AG08396 (cell line): ENCODE measurements at regions not wholly inside any gene's neighbourhood (a gene's known extent, or its start where the extent isn't known, plus 50 kb on each side); places are given as distances from the start of the nearest gene placed in this dataset.
"Not testable (repeated sequence)": the region's sequence is repeated elsewhere in the genome, so short reads cannot be mapped to it uniquely, and the experiment has no call there.

Experiments used
- DNase-seq: peaks from one replicate; pipeline ENCODE4 v3.0.0; 2012; ENCODE audit warnings: low spot score, mixed read lengths

DNA sequence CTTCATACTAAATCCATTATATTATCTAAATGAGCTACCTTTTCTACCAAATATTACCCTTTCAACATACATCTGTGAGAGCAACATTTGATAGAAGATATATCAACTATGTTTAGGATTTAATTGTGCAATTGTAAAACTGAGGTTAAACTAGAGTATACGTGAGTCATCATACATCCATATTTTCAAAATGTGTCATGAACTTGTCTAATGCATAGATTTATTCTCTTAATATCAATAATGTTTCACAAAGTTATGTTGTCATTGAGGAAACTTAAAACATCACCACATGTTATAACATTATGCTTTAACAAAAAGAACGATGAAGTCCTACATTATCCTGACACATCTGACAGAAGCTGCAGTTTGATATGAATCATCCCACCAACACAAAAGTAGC is 645.5 kb upstream of the NOVA1 start:
- DNase-seq: no peak

DNA sequence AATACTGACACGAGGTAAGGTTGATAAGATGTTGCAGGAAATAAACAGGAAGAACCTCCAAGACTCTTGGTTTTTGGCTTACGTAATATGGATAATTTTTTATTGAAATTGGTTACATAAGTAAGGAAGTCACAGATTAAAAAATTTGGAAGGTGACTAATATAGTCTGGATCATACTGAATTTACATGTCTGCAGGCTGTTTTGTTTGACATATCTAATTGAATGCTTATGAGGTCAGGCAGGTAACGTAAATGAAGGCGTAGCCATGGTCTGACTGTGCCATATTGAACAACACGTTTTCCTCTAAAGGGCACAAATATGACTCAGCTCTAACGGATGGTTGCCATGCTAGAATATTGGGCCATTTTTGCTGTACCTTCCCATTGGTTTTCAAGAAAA is 648.1 kb upstream of the NOVA1 start:
- DNase-seq: no peak

DNA sequence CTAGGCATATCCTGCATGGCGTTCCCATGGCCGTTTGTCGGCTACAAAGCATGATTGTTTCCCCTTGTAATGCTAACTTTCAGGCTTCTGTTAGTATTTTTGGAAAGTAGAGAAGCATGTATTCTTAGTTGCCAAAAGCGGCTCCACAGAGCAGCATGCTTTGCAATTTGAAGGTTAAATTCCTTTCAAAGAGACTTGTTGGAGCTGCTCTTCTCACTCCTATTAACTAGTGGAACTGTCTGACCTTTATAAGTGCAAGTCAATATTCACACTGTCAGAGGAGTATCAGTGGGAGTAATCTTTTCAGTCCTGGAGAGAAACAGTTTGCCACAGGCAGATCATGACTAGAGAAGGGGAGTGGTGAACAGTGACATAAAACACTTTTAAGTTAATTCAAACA is 656.1 kb upstream of the NOVA1 start:
- DNase-seq: no peak

DNA sequence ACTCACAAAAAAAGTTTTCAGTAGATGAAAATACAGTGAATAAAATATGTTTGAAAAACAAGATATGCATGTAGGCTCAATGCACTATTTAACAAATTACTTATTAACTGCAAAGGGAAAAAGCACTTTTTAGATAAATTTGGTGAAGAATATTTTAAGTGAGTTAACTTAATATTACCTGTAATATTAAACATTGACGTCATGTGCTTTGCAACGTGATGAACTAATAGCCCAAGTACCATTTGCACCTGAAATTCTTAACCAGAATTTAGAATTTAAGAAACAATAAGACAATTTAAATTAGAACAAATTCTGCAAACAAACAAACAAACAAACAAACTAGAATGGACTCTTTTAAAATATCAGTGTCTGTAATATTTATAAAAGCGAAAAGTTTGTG is 659.0 kb upstream of the NOVA1 start:
- no peak for DNase-seq

DNA sequence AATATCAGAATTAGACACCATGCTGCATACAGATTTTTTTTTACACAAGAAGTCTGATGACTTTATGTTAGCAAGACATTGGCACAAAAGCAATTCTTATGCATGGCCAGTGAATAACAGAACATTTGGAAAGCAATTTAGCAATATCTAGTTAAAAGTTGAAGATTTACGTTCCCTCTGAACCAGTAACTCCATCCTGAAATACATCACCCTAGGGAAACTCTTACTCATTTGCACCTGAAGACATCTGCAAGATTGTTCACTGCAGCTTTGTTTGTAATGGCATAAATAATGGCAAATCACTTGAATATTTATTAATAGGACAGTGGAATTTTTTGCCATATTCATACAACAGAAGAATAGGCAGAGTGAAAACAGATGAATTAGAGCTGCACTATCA is 670.0 kb upstream of the NOVA1 start:
- no peak for DNase-seq

DNA sequence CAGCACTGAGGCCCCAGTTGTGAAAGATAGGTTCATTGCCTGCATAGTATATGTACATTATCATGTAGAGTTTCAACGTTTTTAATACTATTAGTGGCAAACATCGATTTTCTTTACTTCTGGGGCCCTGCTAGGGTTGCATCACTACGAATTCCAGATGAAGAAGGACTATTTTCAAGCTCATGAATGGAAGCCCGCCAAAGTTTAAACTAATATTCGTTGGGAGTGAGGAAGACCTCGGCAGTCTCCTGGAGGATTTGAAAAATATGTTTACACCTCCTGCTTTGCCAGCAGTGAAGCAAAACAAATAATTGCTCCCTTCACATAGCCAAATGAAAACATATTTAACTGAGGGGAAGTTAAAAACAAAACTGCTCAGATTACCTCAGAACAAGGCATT is 672.9 kb upstream of the NOVA1 start:
- no peak for DNase-seq

DNA sequence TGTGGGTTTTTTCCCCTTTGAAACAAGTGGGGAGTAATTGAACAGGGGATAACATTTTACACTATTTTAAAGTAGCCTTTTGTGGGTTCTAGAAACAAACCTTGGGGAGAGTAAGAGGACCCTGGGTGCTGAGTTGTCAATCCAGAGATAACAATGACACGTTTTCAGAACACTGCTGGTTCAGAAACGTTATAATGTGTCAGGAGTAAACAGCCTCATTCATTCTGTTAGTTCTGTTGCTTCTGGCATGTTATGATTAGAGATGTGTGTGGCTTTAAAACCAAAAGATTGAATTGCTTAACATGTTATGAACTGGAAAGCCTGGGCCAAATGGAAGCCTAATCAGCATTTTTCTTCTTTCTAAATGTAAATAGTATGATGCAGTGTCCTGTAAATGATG is 680.5 kb upstream of the NOVA1 start:
- DNase-seq: no peak

DNA sequence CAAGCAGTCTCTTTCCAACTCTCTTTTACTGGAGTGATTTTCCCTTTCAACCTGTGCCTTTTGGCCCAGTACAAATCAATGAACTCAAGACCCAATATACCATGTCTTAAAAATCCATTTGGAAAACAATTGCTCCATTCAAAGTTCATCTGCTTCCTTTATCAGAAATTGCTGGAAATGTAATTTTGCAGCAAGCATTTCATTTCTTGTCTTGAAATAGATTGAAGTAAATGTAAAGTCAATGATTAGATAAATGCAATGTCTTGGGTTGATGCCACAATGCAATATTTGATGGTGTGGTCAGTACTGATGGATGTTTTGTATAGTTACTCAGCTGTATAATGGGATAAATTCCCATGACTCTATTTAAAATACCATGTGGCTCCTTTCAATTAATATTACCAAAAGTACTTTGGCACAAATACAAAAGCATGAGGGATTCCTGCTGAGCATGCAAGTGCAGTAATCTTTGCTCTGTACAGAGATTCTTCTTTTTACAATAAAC is 707.7 kb upstream of the NOVA1 start:
- no peak for DNase-seq

DNA sequence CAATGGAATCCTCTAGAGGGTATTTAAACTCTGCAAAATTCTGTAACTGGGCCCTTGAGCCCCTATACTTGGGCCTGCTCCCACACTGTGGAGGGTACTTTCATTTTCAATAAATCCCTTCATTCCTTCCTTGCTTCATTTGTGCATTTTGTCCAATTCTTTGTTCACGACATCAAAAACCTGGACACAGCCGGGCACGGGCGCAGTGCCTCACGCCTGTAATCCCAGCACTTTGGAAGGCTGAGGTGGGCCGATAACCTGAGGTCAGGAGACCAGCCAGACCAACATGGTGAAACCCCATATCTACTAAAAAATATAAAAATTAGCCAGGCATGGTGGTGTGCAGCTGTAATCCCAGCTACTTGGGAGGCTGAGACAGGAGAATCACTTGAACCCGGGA is 714.9 kb upstream of the NOVA1 start:
- not testable (repeated sequence) for DNase-seq

DNA sequence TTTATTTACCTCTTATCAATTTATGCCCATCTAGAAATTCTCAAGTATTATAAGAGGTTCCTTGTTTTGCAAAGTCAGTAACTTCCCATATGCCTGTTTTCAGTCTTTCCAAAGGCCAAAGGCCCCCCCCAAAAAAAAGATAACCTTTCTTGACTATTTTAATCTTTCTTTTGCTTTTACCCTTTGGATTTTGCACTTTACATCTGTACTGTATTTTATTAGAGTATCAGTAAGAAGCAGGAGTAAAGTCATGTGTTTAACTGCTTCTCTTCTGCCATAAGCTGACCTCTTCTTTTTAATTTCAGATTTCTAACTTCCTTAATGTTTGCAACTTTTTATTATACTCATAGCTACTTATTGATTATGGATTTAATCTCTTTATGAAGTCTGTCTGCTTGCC is 716.4 kb upstream of the NOVA1 start:
- no peak for DNase-seq

DNA sequence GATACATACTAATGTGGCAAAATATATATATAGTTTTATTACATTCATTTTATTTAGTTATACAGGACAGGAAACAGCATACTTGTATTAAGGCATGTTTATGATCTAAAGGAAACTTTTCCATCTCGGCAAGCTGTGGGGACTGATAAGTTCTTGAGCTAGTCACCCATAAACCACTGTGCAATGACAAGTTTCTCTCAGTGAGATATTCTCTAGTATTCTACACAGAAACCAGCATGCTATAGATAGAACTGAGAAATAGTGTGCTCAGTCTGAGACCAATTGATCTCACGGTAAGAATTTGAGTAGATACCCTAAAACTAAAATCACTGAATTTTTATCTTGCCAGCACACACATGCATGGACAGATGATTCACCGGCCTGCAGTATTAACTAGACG is 717.6 kb upstream of the NOVA1 start:
- DNase-seq: no peak

DNA sequence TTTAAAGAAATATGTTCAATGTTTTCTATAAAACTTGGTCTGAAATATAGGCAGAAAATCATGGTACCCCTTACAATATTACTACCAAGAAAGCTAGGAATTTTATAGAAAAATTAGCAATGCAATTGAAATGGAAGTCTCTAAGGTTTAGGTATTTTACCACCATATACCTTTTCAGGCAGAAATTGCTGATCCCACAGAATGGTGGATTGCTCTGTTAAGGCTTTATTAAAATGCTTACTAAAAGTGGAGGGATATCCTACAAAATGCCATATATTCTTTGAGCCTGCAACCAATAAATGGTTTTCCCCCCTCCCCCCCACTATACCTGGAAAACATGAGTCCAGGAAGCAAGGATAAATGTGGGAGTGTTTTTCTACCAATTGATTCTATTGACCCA is 718.1 kb upstream of the NOVA1 start:
- no peak for DNase-seq

DNA sequence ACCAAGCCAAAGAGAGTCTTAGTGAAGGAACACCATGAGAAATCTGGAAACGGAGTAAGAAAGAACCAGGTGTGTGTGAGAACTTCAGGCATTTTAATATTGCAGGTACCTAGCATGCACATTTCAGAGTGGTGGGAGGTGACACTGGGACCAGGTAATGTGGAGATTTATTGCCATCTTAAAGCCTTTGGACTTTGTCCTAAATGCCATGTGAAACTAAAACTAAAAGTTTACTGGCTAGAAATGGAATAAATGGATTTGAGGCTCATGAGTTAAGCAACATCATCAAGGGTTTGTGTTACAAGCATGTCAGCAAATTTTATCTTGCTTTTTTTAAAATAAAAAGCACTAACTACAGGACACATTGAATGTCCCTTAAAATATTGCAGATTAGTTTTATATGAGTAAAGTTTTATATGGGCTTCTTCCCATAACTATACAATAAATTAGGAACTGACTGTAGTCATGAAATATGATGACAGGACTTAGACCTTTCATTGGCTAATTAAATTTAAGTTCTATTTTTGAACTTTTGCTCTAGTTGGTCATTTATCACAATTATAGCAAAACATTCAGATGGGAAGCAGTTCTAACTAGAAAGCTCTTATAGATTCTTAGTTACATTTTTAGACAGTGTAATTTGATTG is 721.1 kb upstream of the NOVA1 start:
- DNase-seq: no peak

DNA sequence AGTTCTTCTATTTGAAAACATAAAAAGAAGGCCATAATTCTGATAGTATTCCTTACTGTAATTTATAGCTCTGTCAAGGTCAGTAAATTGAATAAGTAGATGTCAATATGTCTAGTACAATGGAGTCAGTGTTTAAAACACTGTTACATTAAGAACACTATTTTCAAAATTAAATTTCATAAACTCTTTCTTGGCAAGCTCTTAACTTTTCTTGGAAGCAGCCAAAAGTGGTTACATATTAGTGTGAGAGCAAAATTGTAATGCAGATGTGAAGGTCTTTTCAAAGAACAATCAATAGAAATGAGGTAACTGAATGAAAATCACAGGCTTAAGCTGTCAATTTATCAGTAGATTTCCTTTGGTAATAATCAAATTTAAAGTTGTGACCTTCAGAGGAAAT is 722.4 kb upstream of the NOVA1 start:
- DNase-seq: no peak

DNA sequence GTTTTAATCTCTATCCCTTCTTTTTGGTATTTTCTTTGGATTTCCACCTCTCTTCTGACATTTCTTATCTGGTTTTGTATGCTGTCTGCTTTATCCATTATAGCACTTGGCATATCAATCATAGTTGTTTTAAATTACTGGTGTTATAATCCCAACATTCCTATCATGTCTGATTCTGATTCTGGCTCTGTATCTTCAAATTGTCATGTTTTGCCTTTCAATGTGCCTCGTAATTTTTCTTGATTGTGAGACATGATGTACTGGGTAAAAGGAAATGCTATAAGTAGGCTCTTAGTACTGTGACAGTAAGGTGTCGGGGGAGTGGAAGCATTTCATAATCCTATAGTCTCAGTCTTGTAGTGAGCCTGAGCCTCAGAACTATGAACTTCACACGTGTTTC is 729.3 kb upstream of the NOVA1 start:
- DNase-seq: no peak

DNA sequence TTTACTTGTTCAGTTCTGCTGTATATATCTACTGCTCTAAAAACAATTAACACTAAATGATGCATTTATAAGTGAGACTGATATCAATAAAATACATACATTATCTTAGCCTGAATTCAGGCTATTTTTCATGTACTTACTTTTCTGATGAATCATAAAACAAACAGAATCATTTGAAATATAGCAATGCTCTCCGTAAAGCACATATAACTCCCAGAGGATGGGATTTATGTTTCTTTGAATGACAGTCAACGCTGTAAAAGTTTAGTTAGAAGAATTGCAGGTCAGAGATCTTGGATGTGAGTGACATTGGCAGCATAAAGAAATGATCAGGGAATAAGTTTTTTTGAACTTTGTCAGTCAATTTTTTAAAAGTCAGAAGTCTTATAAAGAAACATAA is 740.2 kb upstream of the NOVA1 start:
- DNase-seq: no peak

DNA sequence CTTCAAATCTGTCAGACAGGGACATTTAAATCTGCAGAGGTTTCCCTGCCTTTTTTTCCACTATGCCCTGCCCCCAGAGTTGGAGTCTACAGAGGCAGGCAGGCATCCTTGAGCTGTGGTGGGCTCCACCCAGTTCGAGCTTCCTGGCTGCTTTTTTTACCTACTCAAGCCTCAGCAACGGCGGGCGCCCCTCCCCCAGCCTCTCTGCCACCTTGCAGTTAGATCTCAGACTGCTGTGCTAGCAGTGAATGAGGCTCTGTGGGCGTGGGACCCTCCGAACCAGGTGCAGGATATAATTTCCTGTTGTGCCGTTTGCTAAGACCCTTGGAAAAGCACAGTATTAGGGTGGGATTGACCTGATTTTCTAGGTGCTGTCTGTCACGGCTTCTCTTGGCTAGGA is 765.2 kb upstream of the NOVA1 start:
- DNase-seq: not testable (repeated sequence)

DNA sequence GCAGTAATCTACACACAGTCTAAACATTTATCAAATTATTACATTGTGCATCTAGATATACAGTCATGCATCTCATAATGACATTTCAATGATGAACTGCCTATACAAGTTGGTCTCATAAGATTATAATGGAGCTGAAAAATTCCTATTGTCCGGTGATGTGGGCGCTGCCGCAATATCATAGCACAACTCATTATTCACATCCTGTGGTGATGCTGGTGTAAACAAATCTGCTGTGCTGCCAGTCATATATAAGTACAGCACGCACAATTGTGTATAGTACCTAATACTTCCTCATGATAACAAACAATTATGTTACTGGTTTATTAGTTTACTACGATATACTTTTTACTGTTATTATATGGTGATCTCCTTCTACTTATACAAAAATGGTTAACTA is 768.8 kb upstream of the NOVA1 start:
- no peak for DNase-seq

DNA sequence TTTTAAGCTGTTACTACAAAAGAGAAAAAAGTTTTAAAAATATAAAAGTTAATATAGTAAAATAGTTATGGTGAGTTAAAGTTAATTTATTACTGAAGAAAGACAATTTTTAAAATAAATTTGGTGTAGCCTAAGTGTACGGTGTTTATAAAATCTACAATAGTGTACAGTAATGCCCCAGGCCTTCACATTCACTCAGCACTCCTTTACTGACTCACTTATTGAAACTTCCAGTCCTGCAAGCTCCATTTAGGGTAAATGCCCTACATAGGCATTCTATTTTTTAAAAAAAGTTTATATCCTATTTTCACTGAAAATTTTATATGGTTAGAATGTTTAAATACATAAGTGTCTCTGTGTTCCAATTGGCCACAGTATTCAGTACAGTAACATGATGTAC is 769.5 kb upstream of the NOVA1 start:
- no peak for DNase-seq

DNA sequence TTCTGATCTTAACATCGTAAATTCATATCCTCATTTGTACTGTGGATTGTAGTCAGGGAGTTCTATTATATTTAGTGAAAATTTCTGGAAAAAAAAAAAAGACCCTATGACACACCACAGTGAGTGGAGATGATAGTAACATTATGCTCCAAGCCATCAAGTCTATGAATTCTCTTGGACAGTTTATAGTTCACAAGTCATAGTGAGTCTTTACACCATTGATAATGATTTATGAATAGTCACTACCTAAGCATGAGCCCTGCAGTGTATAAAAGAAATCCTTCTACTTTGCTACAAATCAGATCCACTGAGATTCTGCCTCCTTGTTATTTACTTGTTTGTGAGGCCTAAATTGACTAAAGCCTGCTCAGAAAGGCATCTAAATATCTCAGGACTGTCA is 772.2 kb upstream of the NOVA1 start:
- no peak for DNase-seq

DNA sequence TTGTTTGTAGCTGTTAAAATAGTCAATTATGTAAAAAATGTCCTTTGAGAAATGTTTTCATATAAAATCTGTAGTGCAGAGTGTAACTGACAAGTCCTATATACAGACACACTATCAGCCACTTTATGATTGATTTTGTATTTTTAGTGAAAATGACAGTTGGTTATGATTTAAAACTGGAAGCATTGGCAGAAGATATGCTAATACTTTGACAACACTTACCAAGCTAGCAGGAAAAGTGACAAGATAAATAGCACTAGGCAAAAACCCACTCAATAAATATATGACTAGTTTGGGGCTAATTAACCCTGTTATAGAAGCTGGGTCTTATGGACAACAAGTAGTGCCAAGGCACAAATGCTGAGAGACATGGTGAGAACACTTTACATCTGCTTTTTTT is 772.9 kb upstream of the NOVA1 start:
- no peak for DNase-seq

DNA sequence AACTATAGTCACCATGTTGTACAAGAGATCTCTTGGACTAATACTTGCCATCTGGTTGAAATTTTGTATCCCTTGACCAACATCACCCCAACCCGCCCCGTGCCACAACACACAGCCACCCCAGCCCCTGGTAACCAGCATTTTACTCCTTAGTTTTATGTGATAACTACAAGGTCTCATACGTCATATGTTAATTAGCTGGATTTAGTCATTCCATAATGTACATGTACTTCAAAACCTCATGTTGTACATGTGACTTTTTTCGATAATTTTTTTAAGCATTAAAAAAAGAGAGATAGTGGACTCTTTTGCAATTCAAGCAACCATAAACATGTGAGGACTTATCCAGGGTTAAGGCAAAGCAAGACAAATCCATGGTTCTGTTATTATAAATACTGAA is 773.4 kb upstream of the NOVA1 start:
- DNase-seq: no peak

DNA sequence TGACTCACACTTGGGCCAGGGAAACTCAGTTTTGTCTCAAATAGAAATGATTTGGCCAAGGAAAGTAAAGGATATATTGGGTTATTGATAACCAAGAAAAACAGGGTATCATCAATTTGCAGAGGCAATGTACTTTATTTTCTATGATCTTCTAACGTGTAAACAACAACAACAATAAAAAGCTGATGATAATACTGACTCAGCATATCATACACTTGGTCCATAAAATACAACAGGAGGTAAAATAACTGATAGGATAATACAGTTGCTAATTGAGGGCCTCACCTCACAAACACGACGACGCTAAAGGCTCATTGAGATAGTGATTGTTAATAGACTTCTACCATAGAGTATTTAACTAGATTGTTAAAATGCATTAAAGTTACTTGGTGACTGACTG is 774.0 kb upstream of the NOVA1 start:
- no peak for DNase-seq

DNA sequence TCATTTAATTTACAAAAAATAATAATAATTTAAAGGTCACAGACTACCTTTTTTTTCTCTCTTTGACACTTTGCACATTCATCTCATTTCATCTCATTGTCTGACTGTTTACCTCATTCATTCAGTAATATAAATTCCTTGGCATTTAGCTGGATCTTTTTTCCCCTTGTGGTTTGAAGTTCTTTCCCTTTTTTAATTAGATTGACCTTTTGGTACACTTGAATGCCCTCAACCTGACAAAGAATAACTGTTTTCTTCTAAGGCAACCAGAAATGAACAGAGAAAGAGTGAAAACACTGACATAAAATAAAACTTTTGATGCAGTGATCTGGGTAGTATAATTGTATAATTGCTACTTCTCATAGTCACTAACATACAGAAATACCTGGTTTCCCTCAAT is 774.9 kb upstream of the NOVA1 start:
- no peak for DNase-seq

DNA sequence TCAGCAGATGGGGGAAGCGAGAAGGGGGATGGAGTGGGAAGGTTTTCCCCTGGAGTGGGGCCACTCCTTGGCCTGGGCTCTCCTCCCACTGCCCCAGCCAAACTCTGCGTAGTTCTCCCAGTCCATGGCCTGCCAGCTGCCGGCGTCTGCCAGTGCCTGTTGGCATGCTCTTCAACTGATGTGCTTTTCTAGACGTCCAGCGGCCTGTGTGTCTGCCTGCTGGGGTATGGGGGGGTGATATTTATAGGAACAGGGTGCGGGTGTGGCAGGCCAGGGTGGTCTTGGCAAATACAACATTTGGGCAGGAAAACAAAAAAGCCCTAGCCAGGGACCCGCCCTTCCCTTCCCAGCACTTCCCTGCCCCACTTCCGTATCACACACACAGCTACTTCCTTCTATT is 786.3 kb upstream of the NOVA1 start:
- DNase-seq: no peak
